ENCODE measurements at regions not wholly inside any gene's neighbourhood (a gene's known extent, or its start where the extent isn't known, plus 50 kb on each side); places are given as distances from the start of the nearest gene placed in this dataset.

GRCh38 chr17:65418622-65419021, 142.8 kb downstream of the AXIN2 start:
- DNase-seq (ENCODE audit: extremely low spot score, unreplicated experiment): no peak
- H3K4me1 Mint-ChIP-seq (ENCODE audit: unreplicated experiment): no peaks in the 10 kb centered on the region
- no peaks in the 10 kb centered on the region for H3K36me3 Mint-ChIP-seq (ENCODE audit: unreplicated experiment)
- H3K27me3 Mint-ChIP-seq (ENCODE audit: unreplicated experiment): peaks cover 23% of the 10 kb centered on the region
- no peak overlapping the region for H3K27ac Mint-ChIP-seq (ENCODE audit: unreplicated experiment)
- TF ChIP-seq CTCF (IDR thresholded peaks at IDR 0.05): peak; percentile 31
- H3K9me3 Mint-ChIP-seq (ENCODE audit: unreplicated experiment): no peaks in the 10 kb centered on the region
- no peak overlapping the region for H3K4me3 Mint-ChIP-seq (ENCODE audit: unreplicated experiment)

- H3K27me3 Mint-ChIP-seq (ENCODE audit: unreplicated experiment): peaks cover 21% of the 10 kb centered on the region
- peaks cover under 1% of the 10 kb centered on the region for H3K9me3 Mint-ChIP-seq (ENCODE audit: unreplicated experiment)
- H3K4me3 Mint-ChIP-seq (ENCODE audit: unreplicated experiment): no peak overlapping the region
- no peaks in the 10 kb centered on the region for H3K36me3 Mint-ChIP-seq (ENCODE audit: unreplicated experiment)
- no peaks in the 10 kb centered on the region for H3K4me1 Mint-ChIP-seq (ENCODE audit: unreplicated experiment)
- H3K27ac Mint-ChIP-seq (ENCODE audit: unreplicated experiment): no peak overlapping the region
- TF ChIP-seq CTCF (IDR thresholded peaks at IDR 0.05): no peak
- DNase-seq (ENCODE audit: extremely low spot score, unreplicated experiment): no peak
These were observed 143.8 kb downstream of the AXIN2 start for GRCh38 chr17:65417406-65418221.

GRCh38 chr17:65415991-65416390, 145.5 kb downstream of the AXIN2 start:
- Mint-ChIP-seq H3K9me3 (ENCODE audit: unreplicated experiment) (peaks cover 11% of the 10 kb centered on the region), H3K27me3 (ENCODE audit: unreplicated experiment) (peaks cover 18% of the 10 kb centered on the region), H3K4me3 (ENCODE audit: unreplicated experiment) (no peak overlapping the region), H3K36me3 (ENCODE audit: unreplicated experiment) (no peaks in the 10 kb centered on the region), H3K27ac (ENCODE audit: unreplicated experiment) (no peak overlapping the region), H3K4me1 (ENCODE audit: unreplicated experiment) (no peaks in the 10 kb centered on the region)
- TF ChIP-seq CTCF (IDR thresholded peaks at IDR 0.05): no peak
- no peak for DNase-seq (ENCODE audit: extremely low spot score, unreplicated experiment)

- Mint-ChIP-seq H3K4me1 (ENCODE audit: unreplicated experiment) (no peaks in the 10 kb centered on the region), H3K36me3 (ENCODE audit: unreplicated experiment) (no peaks in the 10 kb centered on the region), H3K27ac (ENCODE audit: unreplicated experiment) (no peak overlapping the region), H3K4me3 (ENCODE audit: unreplicated experiment) (no peak overlapping the region), H3K27me3 (ENCODE audit: unreplicated experiment) (peaks cover 6% of the 10 kb centered on the region), H3K9me3 (ENCODE audit: unreplicated experiment) (peaks cover 16% of the 10 kb centered on the region)
- TF ChIP-seq CTCF (IDR thresholded peaks at IDR 0.05): no peak
- DNase-seq (ENCODE audit: extremely low spot score, unreplicated experiment): no peak
These were observed 148.1 kb downstream of the AXIN2 start for GRCh38 chr17:65413390-65413789.

- Mint-ChIP-seq H3K27me3 (ENCODE audit: unreplicated experiment) (peaks cover 2% of the 10 kb centered on the region), H3K9me3 (ENCODE audit: unreplicated experiment) (peaks cover 16% of the 10 kb centered on the region), H3K4me3 (ENCODE audit: unreplicated experiment) (no peak overlapping the region)
These were observed 152.1 kb downstream of the AXIN2 start for GRCh38 chr17:65409381-65409780.

More at GRCh38 chr17:65409381-65409780, 152.1 kb downstream of the AXIN2 start:
- Mint-ChIP-seq H3K4me1 (ENCODE audit: unreplicated experiment) (no peaks in the 10 kb centered on the region), H3K27ac (ENCODE audit: unreplicated experiment) (no peak overlapping the region), H3K36me3 (ENCODE audit: unreplicated experiment) (no peaks in the 10 kb centered on the region)
- no peak for TF ChIP-seq CTCF (IDR thresholded peaks at IDR 0.05)
- DNase-seq (ENCODE audit: extremely low spot score, unreplicated experiment): no peak
